ENCODE measurements at regions not wholly inside any gene's neighbourhood (a gene's known extent, or its start where the extent isn't known, plus 50 kb on each side); places are given as distances from the start of the nearest gene placed in this dataset.

DNA sequence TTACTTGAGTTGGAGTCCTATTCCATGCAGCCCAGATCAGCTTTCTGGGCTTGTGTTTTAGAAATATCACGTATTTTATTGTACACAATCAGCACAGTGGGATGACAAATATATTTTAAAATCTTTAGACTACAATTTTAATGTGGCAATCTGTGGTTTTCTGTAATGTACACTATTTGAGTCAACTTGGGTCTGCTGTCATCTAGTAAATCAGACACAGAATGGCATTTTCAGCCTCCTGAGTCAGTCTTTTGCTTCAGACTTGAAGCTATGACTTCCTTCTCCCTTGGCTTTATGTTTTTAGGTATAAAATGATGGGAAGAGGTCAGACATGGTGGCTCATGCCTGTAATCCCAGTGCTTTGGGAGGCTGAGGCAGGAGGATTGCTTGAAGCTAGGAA is 232.1 kb downstream of the NECTIN3 start:
- DNase-seq (ENCODE audit: low read depth) = no peak
- in situ Hi-C loops (cut with HindIII; ENCODE audit: low pct_unique_long_range_greater_than_20kb, low sequenced_read_pairs) = no loop called here

DNA sequence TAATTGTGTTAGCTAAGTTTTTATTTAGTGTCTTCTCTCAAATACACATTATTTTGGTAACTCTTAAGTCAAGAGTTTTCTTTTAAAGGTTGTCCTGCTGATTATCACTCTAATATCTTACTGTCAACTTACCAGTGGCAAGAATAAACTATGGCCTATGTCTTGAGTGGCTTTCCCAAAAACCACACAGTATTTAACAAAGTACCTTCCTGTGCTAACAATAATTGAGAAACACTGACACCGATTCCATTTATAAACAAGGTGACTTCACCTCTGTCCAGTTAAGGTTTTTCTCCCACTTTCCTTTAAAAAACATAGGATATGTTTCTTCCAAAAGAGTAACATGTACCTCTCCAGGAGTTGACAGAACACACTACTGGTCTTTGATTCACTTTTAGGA is 234.3 kb upstream of the CD96 start:
- in situ Hi-C loops (cut with HindIII; ENCODE audit: low pct_unique_long_range_greater_than_20kb, low sequenced_read_pairs) = no loop called here
- no peak for DNase-seq (ENCODE audit: low read depth)

DNA sequence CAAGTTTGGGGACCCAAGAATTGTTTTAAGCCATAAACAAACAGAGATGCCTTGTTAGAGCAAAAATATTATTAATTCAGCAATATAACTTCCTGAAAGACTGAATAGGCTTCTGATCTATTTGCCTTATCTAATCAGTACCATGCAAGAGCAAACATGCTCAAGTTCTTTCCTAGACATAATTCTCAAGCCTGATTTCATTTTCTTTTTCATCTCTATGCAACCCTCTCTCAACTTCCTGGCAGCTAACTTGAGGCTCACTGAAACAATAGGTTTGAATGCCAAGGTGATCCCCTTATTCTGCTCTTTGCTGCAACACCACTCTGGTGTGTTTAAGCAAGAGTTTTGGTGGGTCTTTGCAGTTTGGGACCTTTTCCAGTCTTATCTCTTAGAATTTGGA is 230.9 kb upstream of the CD96 start:
- in situ Hi-C loops (cut with HindIII; ENCODE audit: low pct_unique_long_range_greater_than_20kb, low sequenced_read_pairs) = no loop called here

DNA sequence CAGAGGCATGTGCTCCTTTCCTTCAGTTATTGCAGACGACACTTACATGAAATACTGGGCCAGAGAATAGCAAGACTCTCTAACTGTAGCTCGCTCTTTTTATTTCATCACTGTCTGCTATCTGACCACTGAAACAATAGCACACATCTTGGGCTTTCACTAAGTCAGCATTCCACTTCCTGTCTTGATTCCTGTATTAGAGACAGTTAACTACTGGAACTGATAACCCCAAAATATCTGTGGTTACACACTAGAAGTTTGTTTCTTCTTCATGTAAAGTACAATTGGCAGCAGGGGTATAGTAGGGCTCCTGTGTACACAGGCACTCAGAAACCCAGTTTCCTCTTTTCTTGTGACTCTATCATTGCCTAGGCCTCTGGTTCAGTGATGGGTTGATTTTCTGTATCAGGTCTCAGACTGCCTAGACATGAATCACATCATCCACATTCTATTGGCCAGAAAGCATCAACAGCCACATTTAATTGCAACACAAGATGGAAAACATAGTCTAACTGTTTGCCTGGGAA is 230.2 kb upstream of the CD96 start:
- in situ Hi-C loops (cut with HindIII; ENCODE audit: low pct_unique_long_range_greater_than_20kb, low sequenced_read_pairs) = no loop called here
- no peak for DNase-seq (ENCODE audit: low read depth)

More for the DNA sequence above, 230.9 kb upstream of the CD96 start:
- no peak for DNase-seq (ENCODE audit: low read depth)

DNA sequence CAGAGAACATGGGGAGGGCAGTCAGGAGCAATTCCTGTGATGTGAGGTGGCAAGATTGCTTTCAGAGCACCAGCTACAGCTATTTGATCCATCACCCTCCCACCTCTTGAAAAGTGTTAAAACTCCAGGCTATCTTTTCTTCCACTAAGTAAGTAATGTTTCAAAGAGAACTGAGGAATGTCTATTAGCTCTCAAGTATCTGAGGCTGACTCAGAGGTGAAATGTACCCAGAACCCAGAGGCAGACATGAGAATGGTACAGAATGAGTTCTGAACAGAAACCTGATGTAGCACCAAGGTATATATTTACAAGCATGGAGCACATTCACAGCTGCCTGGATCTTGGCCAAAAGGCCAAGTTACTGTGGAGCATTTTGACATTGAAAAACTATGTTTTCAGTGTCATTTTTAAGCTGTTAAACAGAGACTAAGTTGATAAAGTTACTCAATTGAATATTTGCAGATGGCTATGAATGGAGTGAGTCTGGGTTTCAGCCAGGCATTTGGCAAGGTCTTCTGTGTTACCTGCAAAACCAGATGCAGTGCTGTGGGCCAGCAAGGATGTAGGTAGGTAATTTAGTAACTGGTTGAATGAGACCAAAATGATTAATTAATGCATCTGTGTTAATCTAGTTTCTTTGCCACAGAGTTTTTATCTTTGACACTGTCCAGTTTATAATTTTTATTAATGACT is 227.7 kb upstream of the CD96 start:
- in situ Hi-C loops (cut with HindIII; ENCODE audit: low pct_unique_long_range_greater_than_20kb, low sequenced_read_pairs) = no loop called here
- DNase-seq (ENCODE audit: low read depth) = no peak

DNA sequence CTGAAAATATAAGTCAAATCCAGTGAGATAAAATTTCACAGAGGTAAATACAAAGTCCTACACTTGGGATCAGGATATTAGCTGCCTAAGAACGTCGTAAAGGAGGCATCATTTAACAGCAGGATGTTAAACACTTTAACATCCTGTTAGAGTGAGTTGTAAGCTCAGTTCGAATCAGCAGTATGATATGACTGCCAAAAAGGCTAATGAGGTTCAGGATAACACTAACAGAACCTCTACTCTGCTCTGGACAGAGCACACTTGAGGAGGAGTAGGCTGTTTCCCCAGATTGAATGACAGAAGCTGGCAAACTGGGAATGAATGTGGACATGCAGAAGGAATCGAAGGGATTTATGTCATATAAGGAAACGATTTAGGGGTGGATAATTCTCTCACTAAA is 227.1 kb upstream of the CD96 start:
- no peak for DNase-seq (ENCODE audit: low read depth)
- in situ Hi-C loops (cut with HindIII; ENCODE audit: low pct_unique_long_range_greater_than_20kb, low sequenced_read_pairs) = no loop called here

DNA sequence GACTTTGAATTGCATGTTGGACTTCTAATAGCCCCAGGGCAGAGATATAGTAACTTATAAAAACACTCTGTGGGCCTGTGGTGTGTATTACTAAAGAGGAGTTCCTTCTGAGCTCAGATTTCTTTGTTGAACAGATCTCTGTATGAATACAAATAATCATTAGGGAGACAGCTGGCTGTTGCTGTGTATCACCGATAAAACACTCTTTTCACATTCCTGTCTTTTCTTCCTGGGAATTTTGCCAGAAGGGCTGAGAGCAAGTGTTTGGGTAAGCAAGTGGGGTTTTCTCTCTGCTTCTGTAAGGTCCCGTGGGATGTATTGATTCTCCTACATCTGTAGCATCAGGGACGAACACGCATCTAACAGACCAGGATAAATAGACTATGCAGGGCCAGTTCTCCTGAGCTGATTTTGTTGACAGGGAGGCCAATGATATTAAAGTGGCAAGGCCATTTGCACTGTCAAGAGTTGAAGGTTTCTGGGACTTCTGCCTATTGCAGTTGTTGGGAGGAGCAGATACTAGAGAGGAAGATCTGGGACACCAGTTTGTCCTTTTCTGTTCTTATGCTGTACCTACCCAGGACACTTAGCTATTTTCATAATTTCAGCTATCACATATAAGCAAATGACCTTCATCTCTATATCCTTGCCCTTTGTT is 225.9 kb upstream of the CD96 start:
- DNase-seq (ENCODE audit: low read depth) = no peak
- in situ Hi-C loops (cut with HindIII; ENCODE audit: low pct_unique_long_range_greater_than_20kb, low sequenced_read_pairs) = no loop called here

DNA sequence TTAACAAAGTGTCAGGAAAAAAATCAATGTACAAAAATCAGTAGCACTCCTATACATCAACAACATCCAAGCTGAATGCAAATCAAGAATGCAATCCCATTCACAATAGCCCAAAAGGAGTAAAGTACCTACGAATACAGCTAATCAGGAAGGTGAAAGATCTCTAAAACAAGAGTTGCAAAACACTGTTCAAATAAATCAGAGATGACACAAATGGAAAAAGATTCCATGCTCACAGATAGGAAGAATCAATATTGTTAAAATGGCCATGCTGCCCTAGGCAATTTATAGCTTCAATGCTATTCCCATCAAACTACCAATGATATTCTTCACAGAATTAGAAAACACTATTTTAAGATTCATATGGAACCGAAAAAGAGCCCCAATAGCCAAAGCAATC is 223.7 kb upstream of the CD96 start:
- no peak for DNase-seq (ENCODE audit: low read depth)
- in situ Hi-C loops (cut with HindIII; ENCODE audit: low pct_unique_long_range_greater_than_20kb, low sequenced_read_pairs) = no loop called here

DNA sequence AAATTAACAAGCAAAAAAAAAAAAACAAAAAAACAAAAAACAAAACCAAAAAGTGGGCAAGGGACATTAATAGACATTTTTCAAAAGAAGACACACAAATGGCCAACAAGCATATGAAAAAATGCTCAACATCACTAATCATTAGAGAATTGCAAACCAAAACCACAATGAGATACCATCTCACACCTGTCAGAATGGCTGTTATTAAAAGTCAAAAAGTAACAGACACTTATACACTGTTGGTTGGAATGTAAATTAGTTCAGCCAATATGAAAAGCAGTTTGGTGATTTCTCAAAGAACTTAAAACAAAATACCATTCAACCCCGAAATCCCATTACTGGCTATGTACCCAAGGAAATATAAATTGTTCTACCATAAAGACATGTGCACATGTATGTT is 222.4 kb upstream of the CD96 start:
- no peak for DNase-seq (ENCODE audit: low read depth)
- in situ Hi-C loops (cut with HindIII; ENCODE audit: low pct_unique_long_range_greater_than_20kb, low sequenced_read_pairs) = no loop called here

DNA sequence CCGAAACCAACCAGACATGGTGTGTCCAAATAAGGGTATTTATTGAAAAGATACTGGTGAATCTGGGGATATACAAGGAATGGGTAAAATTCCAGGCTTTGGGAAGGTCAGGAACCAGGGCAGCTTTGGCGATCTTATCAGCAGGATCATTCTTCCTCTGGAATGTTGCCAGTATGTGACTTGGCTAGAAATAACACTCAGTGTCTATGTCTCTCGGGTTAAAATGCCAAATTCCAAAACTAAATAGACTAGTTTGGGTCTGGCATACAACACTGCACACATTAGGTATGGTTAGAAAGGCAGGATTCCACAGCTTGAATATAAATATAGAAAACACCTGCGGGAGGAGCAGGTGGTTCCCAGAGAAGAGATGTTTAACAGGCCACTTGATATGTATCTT is 220.2 kb upstream of the CD96 start:
- in situ Hi-C loops (cut with HindIII; ENCODE audit: low pct_unique_long_range_greater_than_20kb, low sequenced_read_pairs) = no loop called here
- peak; percentile 41 for DNase-seq (ENCODE audit: low read depth)

DNA sequence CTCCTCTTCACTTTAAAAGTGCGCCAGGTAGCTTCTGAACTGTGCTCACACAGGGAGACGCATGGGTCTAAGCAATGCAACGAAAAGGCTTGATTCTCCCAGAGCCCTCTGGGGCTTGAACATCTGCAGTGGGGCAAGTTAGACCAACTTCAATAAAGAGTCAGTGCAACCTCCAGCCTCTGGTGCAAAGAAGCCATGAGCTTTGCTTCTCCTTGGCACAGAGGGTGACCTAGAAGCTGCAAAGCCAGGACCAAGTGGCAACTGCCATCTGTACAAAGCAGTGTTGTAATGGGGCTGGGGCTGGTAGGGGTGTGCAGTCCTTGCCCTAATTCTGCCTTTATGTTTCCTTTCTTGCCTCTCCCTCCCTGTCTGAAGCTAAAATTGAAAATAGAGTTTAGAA is 219.0 kb upstream of the CD96 start:
- DNase-seq (ENCODE audit: low read depth) = no peak
- in situ Hi-C loops (cut with HindIII; ENCODE audit: low pct_unique_long_range_greater_than_20kb, low sequenced_read_pairs) = no loop called here

DNA sequence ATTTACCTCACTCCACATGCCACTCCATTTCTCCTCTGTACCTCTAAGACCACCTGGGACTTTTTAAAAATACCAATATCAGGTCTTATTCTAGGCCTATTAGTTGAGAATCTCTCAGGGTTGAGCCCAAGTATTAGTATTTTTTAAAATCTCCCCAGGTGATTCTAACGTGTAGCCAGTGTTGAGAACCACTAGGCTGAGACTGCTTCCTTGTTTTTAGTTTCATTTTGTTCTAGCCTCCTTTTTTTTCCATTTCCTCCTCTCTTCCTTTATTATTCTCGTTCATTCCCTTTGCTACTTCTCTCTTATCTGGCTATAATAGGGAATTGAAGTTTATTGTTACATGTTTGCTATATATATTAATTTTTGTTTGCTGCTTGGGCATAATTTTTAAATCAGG is 217.8 kb upstream of the CD96 start:
- in situ Hi-C loops (cut with HindIII; ENCODE audit: low pct_unique_long_range_greater_than_20kb, low sequenced_read_pairs) = no loop called here
- DNase-seq (ENCODE audit: low read depth) = no peak

DNA sequence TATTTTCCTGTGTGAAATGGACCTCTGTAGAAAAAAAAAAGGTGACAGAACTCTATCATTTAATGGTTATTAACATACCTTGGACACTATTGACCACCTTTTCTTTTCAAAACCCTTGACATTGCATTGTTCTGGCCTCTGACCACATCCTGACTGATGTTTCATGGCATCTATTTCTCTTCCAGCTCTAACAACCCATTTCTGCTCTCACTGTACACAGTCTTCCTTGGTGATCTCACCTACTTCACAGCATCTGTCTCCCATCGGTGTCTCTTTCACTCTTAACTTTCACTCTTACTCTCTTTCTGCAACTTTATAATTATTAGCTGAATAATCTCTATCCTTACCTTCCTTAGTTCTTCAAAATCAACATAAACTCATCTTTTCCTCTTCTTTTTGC is 217.4 kb upstream of the CD96 start:
- in situ Hi-C loops (cut with HindIII; ENCODE audit: low pct_unique_long_range_greater_than_20kb, low sequenced_read_pairs) = no loop called here
- DNase-seq (ENCODE audit: low read depth) = no peak

DNA sequence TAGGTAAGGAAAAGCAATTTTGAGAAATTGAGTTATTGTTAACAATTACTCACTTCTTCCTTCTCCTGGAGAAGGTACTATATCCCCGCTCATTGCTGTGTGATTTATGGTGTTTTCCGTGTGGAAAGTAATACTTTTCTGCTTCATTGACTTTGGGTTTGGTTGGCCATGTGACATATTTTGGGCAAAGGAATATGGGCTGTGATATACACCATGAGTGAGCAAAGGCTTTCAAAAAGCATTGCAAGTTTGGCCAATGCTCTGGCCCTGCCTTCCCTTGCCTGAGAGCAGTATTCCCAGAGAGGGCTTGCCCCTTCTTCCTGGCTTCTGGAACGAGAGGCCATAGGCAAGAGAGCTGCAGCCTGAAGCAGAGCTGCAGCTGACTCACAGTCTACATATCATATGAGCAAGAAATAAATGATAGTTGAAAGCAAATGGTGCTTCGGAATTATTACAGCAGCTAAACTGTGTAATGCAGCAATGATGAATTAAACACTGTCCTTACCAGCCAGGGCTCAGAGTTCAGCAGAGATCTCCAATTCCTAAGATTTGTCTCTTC is 216.8 kb upstream of the CD96 start:
- DNase-seq (ENCODE audit: low read depth) = no peak
- in situ Hi-C loops (cut with HindIII; ENCODE audit: low pct_unique_long_range_greater_than_20kb, low sequenced_read_pairs) = no loop called here

DNA sequence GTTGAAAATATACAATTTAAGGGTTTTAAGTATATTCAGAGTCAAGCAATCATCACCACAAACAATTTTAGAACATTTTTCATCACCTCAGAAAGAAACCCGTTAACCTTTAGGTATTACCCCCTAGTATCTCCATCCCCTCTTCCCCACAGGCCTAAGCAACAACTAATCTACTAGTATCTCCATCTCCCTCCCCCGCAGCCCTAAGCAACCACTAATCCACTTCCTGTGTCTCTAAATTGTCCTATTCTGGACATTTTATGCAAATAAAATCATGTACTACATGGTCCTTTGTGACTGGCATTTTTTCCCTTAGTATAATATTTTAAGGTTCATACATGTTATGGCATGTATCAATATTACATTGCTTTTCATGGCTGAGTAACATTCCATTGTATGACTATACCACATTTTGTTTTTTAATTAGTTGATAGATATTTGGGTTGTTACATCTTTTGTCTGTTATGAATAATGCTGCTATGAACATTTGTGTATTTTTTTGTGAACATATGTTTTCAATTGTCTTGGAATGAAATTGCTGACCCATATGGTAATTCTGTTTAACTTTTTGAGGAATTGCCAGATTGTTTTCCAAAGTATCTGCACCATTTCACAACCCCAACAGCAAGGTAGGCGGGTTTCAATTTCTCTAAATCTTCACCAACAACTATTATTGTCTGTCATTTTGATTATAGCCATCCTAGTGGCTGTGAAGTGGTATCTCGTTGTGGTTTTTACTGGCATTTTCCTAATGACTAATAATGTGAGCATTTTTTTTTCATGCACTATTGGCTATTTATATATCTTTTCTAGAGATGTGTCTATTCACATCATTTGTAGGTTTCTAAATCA is 215.6 kb upstream of the CD96 start:
- in situ Hi-C loops (cut with HindIII; ENCODE audit: low pct_unique_long_range_greater_than_20kb, low sequenced_read_pairs) = no loop called here
- no peak for DNase-seq (ENCODE audit: low read depth)

DNA sequence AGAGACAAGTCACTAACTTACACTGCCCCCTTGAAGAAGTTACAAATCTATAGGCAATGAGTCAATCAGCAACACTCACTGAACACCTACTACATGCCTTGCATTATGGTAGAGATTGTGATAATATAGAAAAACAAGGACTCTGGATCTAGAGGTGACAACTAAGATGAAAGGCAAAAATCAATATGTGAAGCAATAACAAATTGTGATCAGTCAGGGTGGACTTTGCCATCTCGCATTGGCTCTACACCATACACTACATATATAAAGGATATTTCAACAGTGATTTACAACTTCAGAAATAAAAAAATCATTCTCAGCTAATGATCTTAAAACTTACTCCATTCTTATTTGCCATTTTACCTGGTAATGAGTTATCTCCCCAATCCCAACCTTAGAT is 210.7 kb upstream of the CD96 start:
- in situ Hi-C loops (cut with HindIII; ENCODE audit: low pct_unique_long_range_greater_than_20kb, low sequenced_read_pairs) = no loop called here
- no peak for DNase-seq (ENCODE audit: low read depth)

DNA sequence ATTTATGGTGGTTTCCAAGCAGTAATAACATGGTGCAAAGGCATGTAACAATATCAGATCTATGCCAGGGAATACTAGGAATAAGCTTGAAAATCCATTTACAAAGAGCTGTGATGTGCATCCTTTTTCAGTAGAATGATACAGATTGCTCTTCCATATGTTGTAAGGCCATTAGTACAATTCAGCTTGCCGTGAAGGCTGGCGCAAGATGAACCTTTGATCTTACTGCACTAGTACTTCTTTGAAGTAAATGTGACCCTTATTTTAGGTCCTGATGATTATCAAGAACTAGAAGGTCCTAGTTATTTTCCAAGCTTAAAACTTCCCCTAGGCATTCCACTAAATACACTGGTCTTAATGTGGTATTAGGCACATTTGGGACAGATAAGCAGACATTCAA is 210.1 kb upstream of the CD96 start:
- in situ Hi-C loops (cut with HindIII; ENCODE audit: low pct_unique_long_range_greater_than_20kb, low sequenced_read_pairs) = no loop called here
- DNase-seq (ENCODE audit: low read depth) = no peak

DNA sequence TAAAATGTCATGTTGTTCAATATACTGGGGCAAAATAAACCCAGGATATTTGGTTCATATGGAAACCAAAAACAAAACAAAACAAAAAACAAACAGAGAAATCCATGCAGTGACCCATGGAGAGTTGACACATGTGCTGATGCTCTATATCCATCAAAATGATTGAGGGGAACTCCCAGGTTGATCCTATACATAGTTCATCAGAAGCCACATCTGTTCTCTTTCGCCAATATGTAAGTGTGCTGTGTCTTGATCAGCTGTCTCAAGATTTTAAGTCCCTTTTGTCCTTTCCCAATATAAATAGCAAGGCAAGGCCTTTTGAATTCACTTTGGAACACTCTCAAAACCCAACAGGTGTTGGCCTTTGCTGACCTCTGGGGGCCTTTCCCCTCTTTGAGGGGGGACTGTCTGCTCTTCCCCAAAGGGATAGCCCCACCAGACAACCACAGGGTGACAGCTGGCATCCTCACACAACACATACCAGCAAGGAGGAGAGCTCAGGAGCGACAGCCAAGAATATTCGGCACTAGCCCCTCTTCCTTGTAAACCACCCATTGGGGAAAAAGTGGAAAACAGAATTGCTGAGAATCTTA is 209.4 kb upstream of the CD96 start:
- in situ Hi-C loops (cut with HindIII; ENCODE audit: low pct_unique_long_range_greater_than_20kb, low sequenced_read_pairs) = no loop called here
- DNase-seq (ENCODE audit: low read depth) = no peak

DNA sequence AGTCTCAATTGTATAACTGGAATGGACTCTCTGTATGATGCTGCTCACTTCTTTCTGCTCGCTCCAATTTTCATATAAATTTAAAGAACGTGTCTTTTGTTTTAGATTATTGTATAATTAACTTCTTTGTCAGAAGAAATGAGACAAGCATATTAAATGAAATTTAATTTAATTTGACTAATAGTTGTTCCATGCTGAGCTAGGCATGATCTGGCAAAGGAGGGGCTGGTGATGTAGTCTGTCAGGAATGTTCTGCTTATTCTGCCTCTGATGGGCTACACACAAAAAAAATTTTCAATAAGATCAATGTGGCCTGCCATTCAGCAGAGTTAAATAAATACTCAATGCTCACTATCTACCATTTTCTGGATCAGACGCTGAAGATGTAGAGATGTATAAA is 208.4 kb upstream of the CD96 start:
- in situ Hi-C loops (cut with HindIII; ENCODE audit: low pct_unique_long_range_greater_than_20kb, low sequenced_read_pairs) = no loop called here
- DNase-seq (ENCODE audit: low read depth) = no peak
